ENCODE measurements at regions not wholly inside any gene's neighbourhood (a gene's known extent, or its start where the extent isn't known, plus 50 kb on each side); places are given as distances from the start of the nearest gene placed in this dataset.

DNA sequence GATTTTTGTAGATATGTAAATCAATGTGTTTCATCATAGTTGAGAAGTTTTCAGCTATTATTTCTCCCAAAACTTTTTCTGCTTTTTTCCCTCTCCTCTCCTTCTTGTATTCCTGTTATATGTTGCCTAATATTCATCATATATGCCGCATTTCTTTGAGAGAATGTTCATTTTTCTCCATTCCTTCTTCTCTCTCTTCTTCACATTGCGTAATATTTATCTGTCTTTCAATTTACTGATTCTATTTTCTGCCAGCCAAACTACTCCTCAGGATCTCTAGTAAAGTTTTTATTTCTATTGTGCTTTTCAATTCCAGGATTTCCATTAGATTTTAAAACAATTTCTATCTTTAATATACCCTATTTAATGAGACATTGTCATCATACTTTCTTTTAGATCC, 896.8 kb downstream of the EPHA7 start:
- H3K4me2 ChIP-seq (ENCODE audit: control insufficient read depth, insufficient read depth) = no peak overlapping the region
- no peak overlapping the region for H3K9ac ChIP-seq (ENCODE audit: control insufficient read depth, insufficient read depth, low read length)
- no peak overlapping the region for H3K27ac ChIP-seq (ENCODE audit: control insufficient read depth, insufficient read depth)
- ChIA-PET CTCF (no interaction called here), SMC1A (ENCODE audit: uncharacterized antibody, unreplicated experiment) (no interaction called here), POLR2A (no interaction called here), RAD21 (ENCODE audit: unreplicated experiment) (no interaction called here)
- intact Hi-C loops (cut with micrococcal nuclease; ENCODE audit: unreplicated experiment) = no loop called here
- H3K4me1 ChIP-seq (ENCODE audit: control insufficient read depth, insufficient read depth, low read length) = no peaks in the 10 kb centered on the region
- in situ Hi-C loops (cut with MboI) = no loop called here
- H3K27me3 ChIP-seq (replicated peaks in 1 of 2; ENCODE audit: control insufficient read depth in 2 of 2, insufficient read depth in 2 of 2, low read length in 1 of 2) = no peaks in the 10 kb centered on the region
- ATAC-seq (no peak), DNase-seq (ENCODE audit: low read depth, low spot score) (no peak), FAIRE-seq (no peak)
- no peak for TF ChIP-seq ZBED1 (IDR thresholded peaks at IDR 0.05; ENCODE audit: borderline replicate concordance)
- no peak for TF ChIP-seq POLR2A (IDR thresholded peaks at IDR 0.05; ENCODE audit: low read depth, low read length)
- TF ChIP-seq PAX5 (IDR thresholded peaks at IDR 0.05; ENCODE audit: borderline replicate concordance, low read depth, low read length) = no peak
- TF ChIP-seq KAT2A (conservative IDR thresholded peaks at IDR 0.05; ENCODE audit: control insufficient read depth, low read depth, low read length) = no peak
- no peak for TF ChIP-seq MEF2B (IDR thresholded peaks at IDR 0.05; ENCODE audit: partially characterized antibody, poor library complexity, severe bottlenecking)
- no peak for TF ChIP-seq POLR2AphosphoS5 (IDR thresholded peaks at IDR 0.05; ENCODE audit: low read length)
- TF ChIP-seq, protein P1, sequence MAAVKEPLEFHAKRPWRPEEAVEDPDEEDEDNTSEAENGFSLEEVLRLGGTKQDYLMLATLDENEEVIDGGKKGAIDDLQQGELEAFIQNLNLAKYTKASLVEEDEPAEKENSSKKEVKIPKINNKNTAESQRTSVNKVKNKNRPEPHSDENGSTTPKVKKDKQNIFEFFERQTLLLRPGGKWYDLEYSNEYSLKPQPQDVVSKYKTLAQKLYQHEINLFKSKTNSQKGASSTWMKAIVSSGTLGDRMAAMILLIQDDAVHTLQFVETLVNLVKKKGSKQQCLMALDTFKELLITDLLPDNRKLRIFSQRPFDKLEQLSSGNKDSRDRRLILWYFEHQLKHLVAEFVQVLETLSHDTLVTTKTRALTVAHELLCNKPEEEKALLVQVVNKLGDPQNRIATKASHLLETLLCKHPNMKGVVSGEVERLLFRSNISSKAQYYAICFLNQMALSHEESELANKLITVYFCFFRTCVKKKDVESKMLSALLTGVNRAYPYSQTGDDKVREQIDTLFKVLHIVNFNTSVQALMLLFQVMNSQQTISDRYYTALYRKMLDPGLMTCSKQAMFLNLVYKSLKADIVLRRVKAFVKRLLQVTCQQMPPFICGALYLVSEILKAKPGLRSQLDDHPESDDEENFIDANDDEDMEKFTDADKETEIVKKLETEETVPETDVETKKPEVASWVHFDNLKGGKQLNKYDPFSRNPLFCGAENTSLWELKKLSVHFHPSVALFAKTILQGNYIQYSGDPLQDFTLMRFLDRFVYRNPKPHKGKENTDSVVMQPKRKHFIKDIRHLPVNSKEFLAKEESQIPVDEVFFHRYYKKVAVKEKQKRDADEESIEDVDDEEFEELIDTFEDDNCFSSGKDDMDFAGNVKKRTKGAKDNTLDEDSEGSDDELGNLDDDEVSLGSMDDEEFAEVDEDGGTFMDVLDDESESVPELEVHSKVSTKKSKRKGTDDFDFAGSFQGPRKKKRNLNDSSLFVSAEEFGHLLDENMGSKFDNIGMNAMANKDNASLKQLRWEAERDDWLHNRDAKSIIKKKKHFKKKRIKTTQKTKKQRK (IDR thresholded peaks at IDR 0.05; ENCODE audit: low read depth, low read length) = no peak
- TF ChIP-seq, protein P2, sequence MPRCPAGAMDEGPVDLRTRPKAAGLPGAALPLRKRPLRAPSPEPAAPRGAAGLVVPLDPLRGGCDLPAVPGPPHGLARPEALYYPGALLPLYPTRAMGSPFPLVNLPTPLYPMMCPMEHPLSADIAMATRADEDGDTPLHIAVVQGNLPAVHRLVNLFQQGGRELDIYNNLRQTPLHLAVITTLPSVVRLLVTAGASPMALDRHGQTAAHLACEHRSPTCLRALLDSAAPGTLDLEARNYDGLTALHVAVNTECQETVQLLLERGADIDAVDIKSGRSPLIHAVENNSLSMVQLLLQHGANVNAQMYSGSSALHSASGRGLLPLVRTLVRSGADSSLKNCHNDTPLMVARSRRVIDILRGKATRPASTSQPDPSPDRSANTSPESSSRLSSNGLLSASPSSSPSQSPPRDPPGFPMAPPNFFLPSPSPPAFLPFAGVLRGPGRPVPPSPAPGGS (IDR thresholded peaks at IDR 0.05; ENCODE audit: borderline replicate concordance, insufficient read depth, low read depth, low read length, poor library complexity, severe bottlenecking) = no peak
- TF ChIP-seq FOS (IDR thresholded peaks at IDR 0.05; ENCODE audit: borderline replicate concordance, extremely low read depth, insufficient read length) = no peak
- TF ChIP-seq CHD4 (IDR thresholded peaks at IDR 0.05) = no peak
- no peak for TF ChIP-seq ATF7 (IDR thresholded peaks at IDR 0.05; ENCODE audit: low read depth)
- H3K36me3 ChIP-seq (ENCODE audit: control insufficient read depth in 2 of 2, insufficient read depth in 2 of 2, low read length in 1 of 2) = no peaks in the 10 kb centered on the region
- H2AFZ ChIP-seq (ENCODE audit: control insufficient read depth, low read depth, low read length) = no peak overlapping the region
- WGBS (ENCODE audit: insufficient coverage, insufficient replicate concordance, low lambda C conversion rate, missing lambda C conversion rate) = 0% methylated on average over 2 of the region's 2 CpGs
- no peak overlapping the region for H3K4me3 ChIP-seq
- BruUV-seq (replicated peaks) = no TSS peak
- H3K9me3 ChIP-seq (replicated peaks; ENCODE audit: control insufficient read depth, insufficient read depth, low read length) = no peaks in the 10 kb centered on the region
- H4K20me1 ChIP-seq (ENCODE audit: control insufficient read depth, insufficient read depth) = no peaks in the 10 kb centered on the region
- no peaks in the 10 kb centered on the region for H3K79me2 ChIP-seq (ENCODE audit: control insufficient read depth, insufficient read depth, low read length)

All from GM12878 (cell line).